GM12873 (cell line): ENCODE measurements at regions not wholly inside any gene's neighbourhood (a gene's known extent, or its start where the extent isn't known, plus 50 kb on each side); places are given as distances from the start of the nearest gene placed in this dataset.

Experiments
- CTCF ChIP-seq: IDR thresholded peaks from 2 replicates; pipeline ENCODE4 v1.5.1; 2012; ENCODE audit warnings: low read depth, mild to moderate bottlenecking, moderate library complexity, low read length, control low read depth; ENCODE audit not compliant: insufficient read depth; ENCODE audit errors: missing control alignments

GRCh38 chr3:190210608-190211007 lies 89.9 kb upstream of the P3H2 start:
- TF ChIP-seq CTCF: no peak

GRCh38 chr3:190209533-190209932 lies 88.8 kb upstream of the P3H2 start:
- no peak for TF ChIP-seq CTCF

- no peak for TF ChIP-seq CTCF
Measured at GRCh38 chr3:190208196-190208595, 87.5 kb upstream of the P3H2 start.

GRCh38 chr3:190205739-190206138 lies 85.0 kb upstream of the P3H2 start:
- TF ChIP-seq CTCF: no peak

- TF ChIP-seq CTCF: no peak
Measured at GRCh38 chr3:190204200-190204599, 83.5 kb upstream of the P3H2 start.

- no peak for TF ChIP-seq CTCF
Measured at GRCh38 chr3:190197346-190197763, 76.7 kb upstream of the P3H2 start.

GRCh38 chr3:190194506-190194905 lies 73.8 kb upstream of the P3H2 start:
- no peak for TF ChIP-seq CTCF
